Astrocyte of the hippocampus (primary cell): ENCODE measurements at regions not wholly inside any gene's neighbourhood (a gene's known extent, or its start where the extent isn't known, plus 50 kb on each side); places are given as distances from the start of the nearest gene placed in this dataset.

Source experiments
- DNase-seq: peaks from one replicate; pipeline ENCODE4 v3.0.0; 2011; ENCODE audit warnings: low read depth, low spot score

GRCh38 chr3:79885407-79885806, 117.6 kb upstream of the ROBO1 start:
- no peak for DNase-seq

GRCh38 chr3:79884354-79884753, 116.6 kb upstream of the ROBO1 start:
- no peak for DNase-seq

- no peak for DNase-seq
These were observed 113.6 kb upstream of the ROBO1 start for GRCh38 chr3:79881431-79881830.

- no peak for DNase-seq
These were observed 110.9 kb upstream of the ROBO1 start for GRCh38 chr3:79878708-79879107.

GRCh38 chr3:79874646-79875045, 106.8 kb upstream of the ROBO1 start:
- no peak for DNase-seq

- peak; percentile 70 for DNase-seq
These were observed 104.7 kb upstream of the ROBO1 start for GRCh38 chr3:79872483-79872882.

- DNase-seq: no peak
These were observed 103.9 kb upstream of the ROBO1 start for GRCh38 chr3:79871656-79872055.

- DNase-seq: no peak
These were observed 102.5 kb upstream of the ROBO1 start for GRCh38 chr3:79870313-79870620.

- no peak for DNase-seq
These were observed 101.9 kb upstream of the ROBO1 start for GRCh38 chr3:79869461-79870312.

GRCh38 chr3:79866162-79866561, 98.4 kb upstream of the ROBO1 start:
- DNase-seq: no peak

- DNase-seq: no peak
These were observed 96.3 kb upstream of the ROBO1 start for GRCh38 chr3:79864077-79864476.

- no peak for DNase-seq
These were observed 81.1 kb upstream of the ROBO1 start for GRCh38 chr3:79848876-79849275.

- no peak for DNase-seq
These were observed 80.1 kb upstream of the ROBO1 start for GRCh38 chr3:79847928-79848327.

GRCh38 chr3:79846148-79846933, 78.5 kb upstream of the ROBO1 start:
- DNase-seq: no peak

GRCh38 chr3:79845546-79845945, 77.7 kb upstream of the ROBO1 start:
- peak; percentile 50 for DNase-seq

GRCh38 chr3:79844176-79844575, 76.4 kb upstream of the ROBO1 start:
- DNase-seq: no peak

GRCh38 chr3:79843180-79843579, 75.4 kb upstream of the ROBO1 start:
- DNase-seq: no peak

- no peak for DNase-seq
These were observed 67.9 kb upstream of the ROBO1 start for GRCh38 chr3:79835701-79836100.

- no peak for DNase-seq
These were observed 56.4 kb upstream of the ROBO1 start for GRCh38 chr3:79824166-79824565.

- no peak for DNase-seq
These were observed 54.3 kb upstream of the ROBO1 start for GRCh38 chr3:79822076-79822475.

GRCh38 chr3:79820089-79820488, 52.3 kb upstream of the ROBO1 start:
- no peak for DNase-seq

- DNase-seq: no peak
These were observed 50.2 kb upstream of the ROBO1 start for GRCh38 chr3:79818015-79818414.
